22Rv1 (cell line): ENCODE measurements at regions not wholly inside any gene's neighbourhood (a gene's known extent, or its start where the extent isn't known, plus 50 kb on each side); places are given as distances from the start of the nearest gene placed in this dataset.
"Not testable (repeated sequence)": the region's sequence is repeated elsewhere in the genome, so short reads cannot be mapped to it uniquely, and the experiment has no call there.

Source experiments
- H3K27ac ChIP-seq: fragments of 450-650 bp; 2 replicates; pipeline ENCODE4 v1.5.1; 2017
- CTCF ChIP-seq: fragments of 450-650 bp; IDR thresholded peaks from 2 replicates; pipeline ENCODE4 v1.5.1; 2017; ENCODE audit warnings: mild to moderate bottlenecking
- ZFX ChIP-seq: fragments of 450-650 bp; IDR thresholded peaks from 2 replicates; pipeline ENCODE4 v1.6.1; 2017; ENCODE audit warnings: antibody characterized with exemption, borderline replicate concordance

- TF ChIP-seq CTCF (no peak), ZFX (no peak)
- no peak overlapping the region for H3K27ac ChIP-seq
Observed at GRCh38 chr6:93013054-93013453, 406.3 kb downstream of the EPHA7 start.

DNA sequence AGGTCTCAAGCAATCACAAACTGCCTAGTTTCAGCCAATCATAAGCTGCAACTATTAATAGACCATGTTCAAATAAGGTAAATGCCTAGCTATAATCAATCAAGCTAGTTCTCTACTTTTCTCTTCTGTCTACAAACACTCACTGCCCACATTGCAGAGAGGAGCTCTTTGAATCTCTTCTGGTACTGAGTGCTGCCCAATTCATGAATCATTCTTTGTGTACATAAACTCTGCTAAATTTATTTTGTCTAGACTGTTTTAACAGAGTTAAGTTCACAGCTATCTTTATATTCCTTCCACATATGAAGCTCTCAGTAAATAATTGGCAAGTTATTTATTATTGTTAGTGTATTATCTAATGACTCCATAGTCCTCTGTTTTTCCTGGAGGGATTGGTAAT, 411.0 kb downstream of the EPHA7 start:
- TF ChIP-seq CTCF = no peak
- TF ChIP-seq ZFX = no peak
- H3K27ac ChIP-seq = no peak overlapping the region

- H3K27ac ChIP-seq = no peak overlapping the region
- TF ChIP-seq CTCF (no peak), ZFX (no peak)
Observed at GRCh38 chr6:92989656-92990055, 429.7 kb downstream of the EPHA7 start.

- TF ChIP-seq ZFX = no peak
- no peak for TF ChIP-seq CTCF
- H3K27ac ChIP-seq = no peak overlapping the region
Observed at GRCh38 chr6:92979281-92979680, 440.1 kb downstream of the EPHA7 start.

GRCh38 chr6:92977018-92977417, 442.3 kb downstream of the EPHA7 start:
- TF ChIP-seq CTCF (no peak), ZFX (no peak)
- peak overlapping the region; percentile 44 for H3K27ac ChIP-seq

GRCh38 chr6:92967362-92967761, 452.0 kb downstream of the EPHA7 start:
- no peak overlapping the region for H3K27ac ChIP-seq
- no peak for TF ChIP-seq ZFX
- TF ChIP-seq CTCF = no peak

GRCh38 chr6:92962846-92963245, 456.5 kb downstream of the EPHA7 start:
- H3K27ac ChIP-seq = no peak overlapping the region
- no peak for TF ChIP-seq CTCF
- TF ChIP-seq ZFX = no peak

DNA sequence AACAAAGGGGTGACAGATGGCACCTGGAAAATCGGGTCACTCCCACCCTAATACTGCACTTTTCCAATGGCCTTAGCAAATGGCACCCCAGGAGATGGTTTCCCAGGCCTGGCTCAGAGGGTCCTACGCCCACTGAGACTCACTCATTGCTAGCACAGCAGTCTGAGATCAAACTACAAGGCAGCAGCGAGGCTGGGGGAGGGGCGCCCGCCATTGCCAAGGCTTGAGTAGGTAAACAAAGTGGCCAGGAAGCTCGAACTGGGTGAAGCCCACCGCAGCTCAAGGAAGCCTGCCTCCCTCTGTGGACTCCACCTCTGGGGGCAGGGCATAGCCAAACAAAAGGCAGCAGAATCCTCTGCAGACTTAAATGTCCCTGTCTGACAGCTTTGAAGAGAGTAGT, 467.2 kb downstream of the EPHA7 start:
- H3K27ac ChIP-seq = not testable (repeated sequence)
